GM10266 (cell line): ENCODE measurements at regions not wholly inside any gene's neighbourhood (a gene's known extent, or its start where the extent isn't known, plus 50 kb on each side); places are given as distances from the start of the nearest gene placed in this dataset.
"Not testable (repeated sequence)": the region's sequence is repeated elsewhere in the genome, so short reads cannot be mapped to it uniquely, and the experiment has no call there.

ENCODE experiments used
- DNase-seq: peaks from one replicate; pipeline ENCODE4 v3.0.0; 2012; ENCODE audit errors: extremely low spot score
- TF ChIP-seq, protein P1 (sequence below): IDR thresholded peaks from 2 replicates; pipeline ENCODE4 v1.5.1; 2012; ENCODE audit warnings: mild to moderate bottlenecking, low read depth; ENCODE audit not compliant: control insufficient read depth, insufficient read depth; ENCODE audit errors: missing control alignments

GRCh38 chr13:43946281-43946680, 66.6 kb downstream of the LACC1 start:
- no peak for DNase-seq
- TF ChIP-seq, protein P1, sequence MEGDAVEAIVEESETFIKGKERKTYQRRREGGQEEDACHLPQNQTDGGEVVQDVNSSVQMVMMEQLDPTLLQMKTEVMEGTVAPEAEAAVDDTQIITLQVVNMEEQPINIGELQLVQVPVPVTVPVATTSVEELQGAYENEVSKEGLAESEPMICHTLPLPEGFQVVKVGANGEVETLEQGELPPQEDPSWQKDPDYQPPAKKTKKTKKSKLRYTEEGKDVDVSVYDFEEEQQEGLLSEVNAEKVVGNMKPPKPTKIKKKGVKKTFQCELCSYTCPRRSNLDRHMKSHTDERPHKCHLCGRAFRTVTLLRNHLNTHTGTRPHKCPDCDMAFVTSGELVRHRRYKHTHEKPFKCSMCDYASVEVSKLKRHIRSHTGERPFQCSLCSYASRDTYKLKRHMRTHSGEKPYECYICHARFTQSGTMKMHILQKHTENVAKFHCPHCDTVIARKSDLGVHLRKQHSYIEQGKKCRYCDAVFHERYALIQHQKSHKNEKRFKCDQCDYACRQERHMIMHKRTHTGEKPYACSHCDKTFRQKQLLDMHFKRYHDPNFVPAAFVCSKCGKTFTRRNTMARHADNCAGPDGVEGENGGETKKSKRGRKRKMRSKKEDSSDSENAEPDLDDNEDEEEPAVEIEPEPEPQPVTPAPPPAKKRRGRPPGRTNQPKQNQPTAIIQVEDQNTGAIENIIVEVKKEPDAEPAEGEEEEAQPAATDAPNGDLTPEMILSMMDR: no peak

GRCh38 chr13:43947897-43948458, 68.3 kb downstream of the LACC1 start:
- TF ChIP-seq, protein P1: no peak
- DNase-seq: no peak

GRCh38 chr13:43953370-43953769, 73.7 kb downstream of the LACC1 start:
- TF ChIP-seq, protein P1: no peak
- DNase-seq: no peak

DNA sequence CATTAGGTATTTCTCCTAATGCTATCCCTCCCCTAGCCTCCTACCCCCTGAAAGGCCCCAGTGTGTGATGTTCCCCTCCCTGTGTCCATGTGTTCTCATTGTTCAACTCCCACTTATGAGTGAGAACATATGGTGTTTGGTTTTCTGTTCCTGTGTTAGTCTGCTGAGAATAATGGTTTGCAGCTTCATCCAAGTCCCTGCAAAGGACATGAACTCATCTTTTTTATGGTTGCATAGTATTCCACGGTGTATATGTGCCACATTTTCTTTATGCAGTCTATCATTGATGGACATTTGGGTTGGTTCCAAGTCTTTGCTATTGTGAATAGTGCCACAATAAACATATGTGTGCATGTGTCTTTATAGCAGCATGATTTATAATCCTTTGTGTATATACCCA, 77.3 kb downstream of the LACC1 start:
- not testable (repeated sequence) for DNase-seq

DNA sequence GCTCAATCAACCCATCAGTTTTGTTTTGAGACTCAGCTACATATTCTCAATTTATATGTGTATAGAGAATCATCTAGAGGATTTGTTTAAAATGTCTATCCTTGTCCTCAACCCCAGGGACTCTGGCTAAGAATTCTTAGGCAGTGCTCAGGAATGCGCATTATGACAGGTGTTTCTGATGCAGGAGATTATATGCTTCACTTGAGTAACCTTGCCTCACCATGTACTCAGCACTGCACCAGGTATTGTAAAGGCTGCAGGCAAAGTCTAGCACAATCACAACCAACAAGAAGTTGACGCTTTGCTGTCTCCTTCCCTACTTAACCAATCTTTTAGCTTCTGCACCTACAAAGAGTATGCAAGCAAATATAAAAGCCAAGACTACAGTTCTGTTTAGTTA, 79.6 kb downstream of the LACC1 start:
- TF ChIP-seq, protein P1: no peak
- no peak for DNase-seq

GRCh38 chr13:43961909-43962308, 82.2 kb downstream of the LACC1 start:
- no peak for DNase-seq
- TF ChIP-seq, protein P1: no peak

DNA sequence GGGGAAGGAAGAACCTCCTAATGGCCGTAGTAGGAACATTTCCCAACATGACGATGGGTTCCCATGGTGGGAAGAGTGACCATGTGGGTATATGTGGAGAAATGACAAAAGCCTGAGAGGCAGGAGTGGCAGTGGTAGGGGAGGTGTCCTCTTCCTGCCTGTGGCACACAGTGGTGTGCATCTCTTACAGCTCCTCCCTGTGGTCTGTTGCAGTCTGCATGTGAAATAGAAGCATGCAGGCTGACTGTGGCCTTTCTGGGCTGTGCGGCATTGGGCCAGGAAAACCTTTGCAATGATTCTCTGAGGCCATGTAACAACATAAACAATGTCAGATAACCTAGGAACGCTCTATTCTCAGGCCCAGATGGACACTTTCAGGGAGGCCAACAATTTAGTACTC, 84.0 kb downstream of the LACC1 start:
- TF ChIP-seq, protein P1: no peak
- DNase-seq: no peak

DNA sequence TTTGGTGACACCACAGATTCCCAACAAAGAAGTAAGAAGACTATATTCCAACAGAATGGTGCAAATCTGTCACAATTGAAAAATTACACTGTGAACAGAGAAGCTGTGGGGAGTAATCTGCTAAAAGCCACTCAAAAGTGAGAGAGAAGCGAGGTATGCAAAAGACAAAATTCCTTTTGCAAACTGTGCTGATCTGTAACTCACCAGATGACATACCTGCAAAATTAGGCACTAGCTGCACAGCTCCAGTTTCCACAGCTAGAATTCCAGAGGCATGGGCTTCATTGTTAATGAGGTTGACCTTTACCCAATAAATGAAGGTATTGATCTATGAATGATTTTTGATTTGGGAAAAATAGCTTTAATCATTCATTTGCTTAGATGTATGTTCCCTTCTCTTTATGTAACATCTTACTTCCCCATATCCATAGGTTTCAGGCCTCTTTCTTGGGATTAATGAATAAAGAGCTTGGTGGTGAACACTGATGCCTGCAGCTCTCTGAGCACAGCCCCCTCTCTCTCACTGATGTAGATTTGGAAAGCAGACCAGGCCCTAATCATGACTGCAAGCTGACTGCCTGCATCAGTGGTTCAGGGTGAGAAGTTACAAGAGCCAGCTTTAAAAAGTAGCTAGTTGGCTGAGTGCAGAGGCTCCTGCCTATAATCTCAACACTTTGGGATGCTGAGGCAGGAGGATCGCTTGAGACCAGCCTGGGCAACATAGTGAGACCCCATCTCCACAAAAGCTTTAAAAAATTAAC, 85.2 kb downstream of the LACC1 start:
- no peak for DNase-seq
- TF ChIP-seq, protein P1: no peak
